A549 (cell line): ENCODE measurements at regions not wholly inside any gene's neighbourhood (a gene's known extent, or its start where the extent isn't known, plus 50 kb on each side); places are given as distances from the start of the nearest gene placed in this dataset.
A peak's percentile ranks its signal among the peaks of the same experiment; 100 is the strongest.

Experiments
- ATAC-seq, 2 experiments: fragments of 200-7000 bp in 1 of 2; fragments of >200 bp in 1 of 2; cut with Nextera tagmentation in 1 of 2; cut with Tn5 transposase in 1 of 2; 3 replicates each; pipeline versions ENCODE4 v1.8.0 to v1.9.1; 2018 to 2020; ENCODE audit warnings: mild to moderate bottlenecking in 1 of 2, moderate library complexity in 1 of 2
- CTCF ChIA-PET: fragments of 300-600 bp; sonication (Branson Sonifier 250); formaldehyde crosslinking; extraction: SDS; loops from one replicate; lab custom pipeline; 2021; ENCODE audit warnings: antibody characterized with exemption, inconsistent platforms; lab: Yijun Ruan, JAX
- POLR2A ChIA-PET: fragments of 350-600 bp; formaldehyde crosslinking; extraction: SDS; loops from one replicate; lab custom pipeline; 2021; ENCODE audit warnings: antibody characterized with exemption, inconsistent platforms; lab: Yijun Ruan, JAX
- DNase-seq, 2 experiments: peaks; one replicate each; pipeline versions ENCODE4 v3.0.0 to v3.0.0-alpha.2; 2011 to 2016; ENCODE audit warnings: low read depth in 1 of 2, low spot score in 1 of 2
- FAIRE-seq: peaks from 2 replicates; lab custom pipeline; 2011; peaks lifted over from hg19 to GRCh38; lab: Jason Lieb, UNC
- H3K27ac ChIP-seq, 2 experiments: fragments of >200 bp; sonication (Bioruptor Twin); formaldehyde crosslinking; 3 replicates each; pipeline ENCODE4 v1.5.1; 2016 to 2017
- H3K4me1 ChIP-seq: fragments of >200 bp; sonication (Bioruptor Twin); formaldehyde crosslinking; 3 replicates; pipeline ENCODE4 v1.6.1; 2016
- H3K4me2 ChIP-seq: fragments of >200 bp; sonication (Bioruptor Twin); formaldehyde crosslinking; 3 replicates; pipeline ENCODE4 v1.6.1; 2016
- H3K4me3 ChIP-seq: fragments of >200 bp; sonication (Bioruptor Twin); formaldehyde crosslinking; 3 replicates; pipeline ENCODE4 v1.5.1; 2016
- H3K9me3 ChIP-seq: fragments of >200 bp; sonication (Bioruptor Twin); formaldehyde crosslinking; 3 replicates; pipeline ENCODE4 v1.6.1; 2016
- ATOH8 ChIP-seq: fragments of 250-450 bp; sonication (Bioruptor Pico); IDR thresholded peaks from 2 replicates; pipeline ENCODE4 v1.5.0; 2020; ENCODE audit warnings: low read depth, mild to moderate bottlenecking, moderate library complexity
- BCL3 ChIP-seq: fragments of >200 bp; sonication (Bioruptor Twin); formaldehyde crosslinking; IDR thresholded peaks from 3 replicates; pipeline ENCODE4 v1.6.1; 2016
- BHLHE40 ChIP-seq: IDR thresholded peaks from 2 replicates; pipeline ENCODE4 v1.6.1; 2012; ENCODE audit warnings: low read depth, low read length, inconsistent platforms
- CBX8 ChIP-seq: fragments of 200-600 bp; sonication (generic); IDR thresholded peaks from 2 replicates; pipeline ENCODE4 v1.6.1; 2016
- CTCF ChIP-seq: fragments of >200 bp; sonication (Bioruptor Twin); formaldehyde crosslinking; IDR thresholded peaks from 3 replicates; pipeline ENCODE4 v1.5.1; 2016
- E2F6 ChIP-seq: IDR thresholded peaks from 2 replicates; pipeline ENCODE4 v1.6.1; 2012; ENCODE audit warnings: low read depth, borderline replicate concordance
- EHF ChIP-seq: fragments of 250-450 bp; sonication (Bioruptor Pico); IDR thresholded peaks from 2 replicates; pipeline ENCODE4 v1.5.0; 2020; ENCODE audit warnings: mild to moderate bottlenecking
- ELK1 ChIP-seq: fragments of 150-350 bp; IDR thresholded peaks from 2 replicates; pipeline ENCODE4 v1.6.1; 2014; ENCODE audit warnings: low read depth, mild to moderate bottlenecking, low read length
- EP300 ChIP-seq, 2 experiments: fragments of >200 bp; sonication (Bioruptor Twin); formaldehyde crosslinking; IDR thresholded peaks; 2 replicates in 1 of 2; 3 replicates in 1 of 2; pipeline ENCODE4 v1.6.1; 2016 to 2017
- FOSB ChIP-seq: fragments of 250-450 bp; sonication (Bioruptor Pico); IDR thresholded peaks from 2 replicates; pipeline ENCODE4 v1.5.0; 2020; ENCODE audit warnings: mild to moderate bottlenecking, moderate library complexity
- HDAC2 ChIP-seq: fragments of 200-600 bp; sonication (generic); IDR thresholded peaks from 2 replicates; pipeline ENCODE4 v1.6.1; 2016
- HMGXB4 ChIP-seq: fragments of 250-450 bp; sonication (Bioruptor Pico); IDR thresholded peaks from 2 replicates; pipeline ENCODE4 v1.5.0; 2021; ENCODE audit warnings: mild to moderate bottlenecking, moderate library complexity, borderline replicate concordance
- HOXB13 ChIP-seq: fragments of 250-450 bp; sonication (Bioruptor Pico); IDR thresholded peaks from 2 replicates; pipeline ENCODE4 v1.5.0; 2020; ENCODE audit warnings: low read depth, mild to moderate bottlenecking, moderate library complexity
- HOXB5 ChIP-seq: fragments of 250-450 bp; sonication (Bioruptor Pico); IDR thresholded peaks from 2 replicates; pipeline ENCODE4 v1.5.0; 2020; ENCODE audit warnings: mild to moderate bottlenecking, moderate library complexity
- JUN ChIP-seq, 2 experiments: fragments of >200 bp; sonication (Bioruptor Twin); formaldehyde crosslinking; IDR thresholded peaks; 2 replicates in 1 of 2; 3 replicates in 1 of 2; pipeline ENCODE4 v1.6.1; 2016 to 2017
- JUNB ChIP-seq: fragments of >200 bp; sonication (Bioruptor Twin); formaldehyde crosslinking; IDR thresholded peaks from 2 replicates; pipeline ENCODE4 v1.6.1; 2016
- KDM1A ChIP-seq: fragments of 200-600 bp; sonication (generic); IDR thresholded peaks from 2 replicates; pipeline ENCODE4 v1.6.1; 2016; ENCODE audit warnings: low read depth, mild to moderate bottlenecking
- MAFK ChIP-seq: fragments of 450-650 bp; IDR thresholded peaks from 2 replicates; pipeline ENCODE4 v1.6.1; 2014; ENCODE audit not compliant: partially characterized antibody
- MAZ ChIP-seq: fragments of 150-350 bp; IDR thresholded peaks from 2 replicates; pipeline ENCODE4 v1.6.1; 2014; ENCODE audit warnings: antibody characterized with exemption, low read depth, low read length, borderline replicate concordance
- MYC ChIP-seq: IDR thresholded peaks from 2 replicates; pipeline ENCODE4 v1.6.1; 2012; ENCODE audit warnings: mild to moderate bottlenecking, inconsistent platforms, low read length, improper control_type of control experiment, borderline replicate concordance
- NPAS2 ChIP-seq: fragments of 250-450 bp; sonication (Bioruptor Pico); IDR thresholded peaks from 2 replicates; pipeline ENCODE4 v1.8.0; 2022; ENCODE audit warnings: mild to moderate bottlenecking, moderate library complexity, borderline replicate concordance
- PHF8 ChIP-seq: fragments of 200-600 bp; sonication (generic); IDR thresholded peaks from 2 replicates; pipeline ENCODE4 v1.6.1; 2016; ENCODE audit warnings: low read depth, mild to moderate bottlenecking, antibody characterized with exemption, moderate library complexity, borderline replicate concordance
- RARB ChIP-seq: fragments of 250-450 bp; sonication (Bioruptor Pico); IDR thresholded peaks from 2 replicates; pipeline ENCODE4 v1.8.0; 2021; ENCODE audit warnings: mild to moderate bottlenecking, moderate library complexity
- RCOR1 ChIP-seq: fragments of 150-350 bp; IDR thresholded peaks from 2 replicates; pipeline ENCODE4 v1.6.1; 2014; ENCODE audit warnings: antibody characterized with exemption, low read length, low read depth
- REST ChIP-seq: fragments of 200-600 bp; sonication (generic); IDR thresholded peaks from 2 replicates; pipeline ENCODE4 v1.6.1; 2016; ENCODE audit warnings: antibody characterized with exemption, mild to moderate bottlenecking, moderate library complexity
- RNF2 ChIP-seq: fragments of 200-600 bp; sonication (generic); IDR thresholded peaks from 2 replicates; pipeline ENCODE4 v1.6.1; 2016; ENCODE audit warnings: low read depth, mild to moderate bottlenecking, antibody characterized with exemption, moderate library complexity, borderline replicate concordance
- SREBF2 ChIP-seq: fragments of 450-650 bp; IDR thresholded peaks from 2 replicates; pipeline ENCODE4 v1.6.1; 2014; ENCODE audit warnings: mild to moderate bottlenecking, moderate library complexity
- TFCP2L1 ChIP-seq: fragments of 250-450 bp; sonication (Bioruptor Pico); IDR thresholded peaks from 2 replicates; pipeline ENCODE4 v1.5.0; 2021; ENCODE audit warnings: mild to moderate bottlenecking
- ZC3H11A ChIP-seq: fragments of 450-650 bp; IDR thresholded peaks from 2 replicates; pipeline ENCODE4 v1.6.1; 2014; ENCODE audit warnings: antibody characterized with exemption, mild to moderate bottlenecking
- ZSCAN20 ChIP-seq: fragments of 250-450 bp; sonication (Bioruptor Pico); IDR thresholded peaks from 2 replicates; pipeline ENCODE4 v1.8.0; 2022; ENCODE audit warnings: mild to moderate bottlenecking, moderate library complexity

GRCh38 chr6:106820412-106820852 is 154.1 kb downstream of the CD24 start:
- ChIA-PET CTCF (interaction anchor here (1.2 to 1.3 kb wide), 3 partner anchors 10 to 36 kb away, joined by 3 to 4 read pairs (median 3); no protein-coding TSS in a partner anchor), POLR2A (interaction anchor here (0.6 kb wide), 1 partner anchor 37 kb away, joined by 3 read pairs; no protein-coding TSS in a partner anchor)
- FAIRE-seq: no peak
- 0 out of 2 replicates have a peak, but pooled peaks have one; percentile 22 for TF ChIP-seq HOXB5 (CRISPR knock-in tag)
- no peak for TF ChIP-seq ZC3H11A
- TF ChIP-seq EHF (CRISPR knock-in tag): no peak
- no peak for TF ChIP-seq E2F6
- no peak for TF ChIP-seq MYC
- TF ChIP-seq FOSB: no peak
- no peak for TF ChIP-seq ATOH8
- no peak for TF ChIP-seq HDAC2
- TF ChIP-seq HOXB13 (CRISPR knock-in tag): no peak
- no peak for TF ChIP-seq NPAS2 (CRISPR knock-in tag)
- TF ChIP-seq CTCF: no peak
- peak; percentile 9 for TF ChIP-seq MAFK
- no peak for TF ChIP-seq TFCP2L1 (CRISPR knock-in tag)
- no peak for TF ChIP-seq ZSCAN20 (CRISPR knock-in tag)
- TF ChIP-seq MAZ: no peak
- TF ChIP-seq JUNB: no peak
- peak in 1 of 2 experiments; percentile 81; a peak in 2 of 5 replicates for TF ChIP-seq EP300 (IDR thresholded peaks at IDR 0.05)
- no peak for TF ChIP-seq RARB
- TF ChIP-seq CBX8: no peak
- TF ChIP-seq HMGXB4 (CRISPR knock-in tag): no peak
- TF ChIP-seq BHLHE40: no peak
- no peak for TF ChIP-seq SREBF2
- no peak for TF ChIP-seq ELK1
- peak in 1 of 2 experiments; percentile 58; a peak in 3 of 5 replicates for TF ChIP-seq JUN (IDR thresholded peaks at IDR 0.05)
- no peak for TF ChIP-seq BCL3
- no peak for TF ChIP-seq RNF2
- TF ChIP-seq RCOR1: no peak
- no peak for TF ChIP-seq PHF8
- no peak for TF ChIP-seq KDM1A
- TF ChIP-seq REST: no peak

More at GRCh38 chr6:106820412-106820852, 154.1 kb downstream of the CD24 start:
- Histone ChIP-seq H3K27ac (peak overlapping the region; percentile 70 to 90; a peak in 5 of 6 replicates), H3K4me2 (peak overlapping the region; percentile 52), H3K4me1 (peaks cover 22% of the 10 kb centered on the region), H3K9me3 (no peaks in the 10 kb centered on the region), H3K4me3 (no peak overlapping the region)
- ATAC-seq (peak; percentile 74 to 88), DNase-seq (peak; percentile 31 to 73)
